ENCODE measurements at regions not wholly inside any gene's neighbourhood (a gene's known extent, or its start where the extent isn't known, plus 50 kb on each side); places are given as distances from the start of the nearest gene placed in this dataset.

GRCh38 chr7:110442381-110442837 lies 648.5 kb upstream of the LRRN3 start:
- H3K9me3 ChIP-seq (replicated peaks; ENCODE audit: control insufficient read depth, insufficient read depth, low read length) = no peaks in the 10 kb centered on the region; the same call in 2 of the 3 replicates
- no TSS peak for BruUV-seq (replicated peaks)

More at GRCh38 chr7:110442381-110442837, 648.5 kb upstream of the LRRN3 start:
- Histone ChIP-seq H2AFZ (ENCODE audit: control insufficient read depth, low read depth, low read length) (no peak overlapping the region), H3K27me3 (replicated peaks in 1 of 2; ENCODE audit: control insufficient read depth in 2 of 2, insufficient read depth in 2 of 2, low read length in 1 of 2) (no peaks in the 10 kb centered on the region), H3K4me2 (ENCODE audit: control insufficient read depth, insufficient read depth) (no peak overlapping the region), H3K79me2 (ENCODE audit: control insufficient read depth, insufficient read depth, low read length) (no peaks in the 10 kb centered on the region), H3K36me3 (ENCODE audit: control insufficient read depth in 2 of 2, insufficient read depth in 2 of 2, low read length in 1 of 2) (no peaks in the 10 kb centered on the region), H3K9ac (ENCODE audit: control insufficient read depth, insufficient read depth, low read length) (no peak overlapping the region), H3K4me3 (no peak overlapping the region), H4K20me1 (ENCODE audit: control insufficient read depth, insufficient read depth) (no peaks in the 10 kb centered on the region), H3K27ac (ENCODE audit: control insufficient read depth, insufficient read depth) (no peak overlapping the region), H3K4me1 (ENCODE audit: control insufficient read depth, insufficient read depth, low read length) (no peaks in the 10 kb centered on the region)
- DNase-seq (ENCODE audit: low read depth, low spot score) (no peak), ATAC-seq (peak; percentile 93), FAIRE-seq (no peak)
- SMC1A ChIA-PET (ENCODE audit: uncharacterized antibody, unreplicated experiment) = interaction anchor here (0.8 to 1.8 kb wide), 5 partner anchors 9 to 657 kb away, joined by 3 to 11 read pairs (median 3); no protein-coding TSS in a partner anchor
- in situ Hi-C loops (cut with MboI) = no loop called here
- intact Hi-C loops (cut with micrococcal nuclease; ENCODE audit: unreplicated experiment) = loop anchor here (5.0 to 10.0 kb wide), 3 partner anchors 600 to 1828 kb away; no protein-coding TSS in a partner anchor
- RAD21 ChIA-PET (ENCODE audit: unreplicated experiment) = no interaction called here
- POLR2A ChIA-PET = no interaction called here
- TF ChIP-seq CTCF (IDR thresholded peaks at IDR 0.05 in 2 of 3, conservative IDR thresholded peaks at IDR 0.05 in 1 of 3; ENCODE audit: control insufficient read depth in 2 of 3, extremely low read depth in 1 of 3, insufficient read depth in 1 of 3, low read depth in 3 of 3, low read length in 3 of 3) = peak; percentile 40 to 49 (median 40); a peak in 5 of 6 replicates
- TF ChIP-seq USF2 (IDR thresholded peaks at IDR 0.05; ENCODE audit: borderline replicate concordance, low read depth, low read length) = no peak
- TF ChIP-seq SMC3 (IDR thresholded peaks at IDR 0.05; ENCODE audit: borderline replicate concordance, low read length) = peak; percentile 25; the same call in 1 of the 2 replicates
- TF ChIP-seq RAD21 (IDR thresholded peaks at IDR 0.05; ENCODE audit: insufficient read depth, low read depth, low read length) = peak; percentile 69
- CTCF ChIA-PET = interaction anchor here (0.7 to 1.1 kb wide), 4 partner anchors 13 to 964 kb away, joined by 3 to 4 read pairs (median 4); no protein-coding TSS in a partner anchor
- 40% methylated on average over 4 of the region's 4 CpGs for WGBS (ENCODE audit: insufficient coverage, insufficient replicate concordance, low lambda C conversion rate, missing lambda C conversion rate)
